Caco-2 (cell line): ENCODE measurements at regions not wholly inside any gene's neighbourhood (a gene's known extent, or its start where the extent isn't known, plus 50 kb on each side); places are given as distances from the start of the nearest gene placed in this dataset.

Experiments used
- BruUV-seq: library from RNA; stranded (reverse); fragments of 400-500 nt; replicated peaks from 2 replicates; lab custom pipeline; 2021; lab: Mats Ljungman, UMichigan
- CTCF ChIA-PET: fragments of 300-600 bp; sonication (Branson Sonifier 250); formaldehyde crosslinking; loops from one replicate; lab custom pipeline; 2022; ENCODE audit warnings: antibody characterized with exemption; lab: Charles Lee
- POLR2A ChIA-PET: fragments of 300-600 bp; sonication (Branson Sonifier 250); formaldehyde crosslinking; loops from one replicate; lab custom pipeline; 2022; ENCODE audit warnings: antibody characterized with exemption; lab: Charles Lee
- DNase-seq, 2 experiments: peaks; one replicate each; pipeline versions ENCODE4 v3.0.0 to v3.0.0-alpha.2; 2020 to 2022
- H3K27me3 ChIP-seq: replicated peaks from 2 replicates; pipeline ENCODE4 v1.6.0; 2011; ENCODE audit warnings: low read length; ENCODE audit not compliant: control insufficient read depth, insufficient read depth
- H3K36me3 ChIP-seq: 2 replicates; pipeline ENCODE4 v1.5.1; 2011; ENCODE audit warnings: low read length; ENCODE audit not compliant: control insufficient read depth, insufficient read depth
- H3K4me1 ChIP-seq: fragments of 250-450 bp; sonication (Bioruptor Pico); 2 replicates; pipeline ENCODE4 v1.5.1; 2020; ENCODE audit warnings: mild to moderate bottlenecking
- H3K4me3 ChIP-seq: 2 replicates; pipeline ENCODE4 v1.5.1; 2011; ENCODE audit warnings: low read depth, mild to moderate bottlenecking, control low read depth, low read length
- H3K9me3 ChIP-seq: fragments of 250-450 bp; sonication (Bioruptor Pico); 2 replicates; pipeline ENCODE4 v1.5.1; 2020; ENCODE audit warnings: mild to moderate bottlenecking, moderate library complexity
- H3K27ac Mint-ChIP-seq: one replicate; pipeline ENCODE4 v1.8.0; 2022; ENCODE audit warnings: mixed read lengths; ENCODE audit not compliant: unreplicated experiment
- H3K27me3 Mint-ChIP-seq: one replicate; pipeline ENCODE4 v1.8.0; 2022; ENCODE audit warnings: mixed read lengths; ENCODE audit not compliant: insufficient read depth, unreplicated experiment
- H3K36me3 Mint-ChIP-seq: one replicate; pipeline ENCODE4 v1.8.0; 2022; ENCODE audit warnings: mild to moderate bottlenecking, mixed read lengths; ENCODE audit not compliant: insufficient read depth, unreplicated experiment
- H3K4me1 Mint-ChIP-seq: one replicate; pipeline ENCODE4 v1.8.0; 2022; ENCODE audit warnings: low read depth, mixed read lengths; ENCODE audit not compliant: unreplicated experiment
- H3K4me3 Mint-ChIP-seq: one replicate; pipeline ENCODE4 v1.8.0; 2022; ENCODE audit warnings: mild to moderate bottlenecking, moderate library complexity, mixed read lengths; ENCODE audit not compliant: unreplicated experiment
- H3K9me3 Mint-ChIP-seq: one replicate; pipeline ENCODE4 v1.8.0; 2022; ENCODE audit warnings: mixed read lengths; ENCODE audit not compliant: unreplicated experiment
- CTCF ChIP-seq, 2 experiments: fragments of 200-600 bp in 1 of 2; IDR thresholded peaks; 1 replicate in 1 of 2; 2 replicates in 1 of 2; pipeline versions ENCODE4 v1.5.1 to v1.8.0; 2011 to 2022; ENCODE audit warnings: antibody characterized with exemption in 1 of 2, control low read depth in 1 of 2, inconsistent platforms in 1 of 2, low read depth in 1 of 2, low read length in 1 of 2, mild to moderate bottlenecking in 1 of 2, moderate library complexity in 1 of 2; ENCODE audit not compliant: insufficient read depth in 1 of 2, severe bottlenecking in 1 of 2, unreplicated experiment in 1 of 2
- intact Hi-C: fragments of 100-400 bp; cut with micrococcal nuclease; formaldehyde crosslinking; loops from one replicate; pipeline ENCODE4 v1.10.0; 2022; ENCODE audit not compliant: unreplicated experiment

DNA sequence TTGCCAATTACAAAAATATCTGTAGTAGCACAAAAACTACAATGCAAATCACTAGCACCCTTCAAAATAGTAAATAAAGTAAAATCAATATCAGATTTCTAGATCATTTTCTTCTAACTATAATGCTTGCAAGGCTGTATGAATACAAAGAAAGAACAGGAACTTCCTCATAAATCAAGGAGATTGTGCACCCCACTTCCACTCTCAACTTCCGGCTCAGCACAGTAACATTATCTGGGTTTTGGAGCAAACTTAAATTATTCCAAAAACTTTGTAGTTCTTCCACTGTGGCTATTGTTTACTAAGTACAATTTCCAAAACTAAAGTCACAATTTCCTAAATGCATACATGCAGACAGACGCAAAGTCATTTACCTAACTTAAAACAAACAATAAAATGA, 778.3 kb upstream of the SLC10A2 start:
- ChIA-PET CTCF (no interaction called here), POLR2A (no interaction called here)
- no peaks in the 10 kb centered on the region for H3K4me1 ChIP-seq
- intact Hi-C loops, result no loop called here
- no peak for TF ChIP-seq CTCF (IDR thresholded peaks at IDR 0.05; ENCODE audit: insufficient read depth in 1 of 2, low read depth in 1 of 2, low read length in 1 of 2, severe bottlenecking in 1 of 2, unreplicated experiment in 1 of 2)
- H3K4me1 Mint-ChIP-seq, result no peaks in the 10 kb centered on the region
- H3K4me3 ChIP-seq, result no peak overlapping the region
- BruUV-seq, result no TSS peak
- H3K9me3 Mint-ChIP-seq, result no peaks in the 10 kb centered on the region
- H3K36me3 Mint-ChIP-seq, result no peaks in the 10 kb centered on the region
- no peaks in the 10 kb centered on the region for H3K27me3 ChIP-seq
- DNase-seq, result no peak
- peaks cover 5% of the 10 kb centered on the region for H3K27me3 Mint-ChIP-seq
- H3K4me3 Mint-ChIP-seq, result no peak overlapping the region
- H3K36me3 ChIP-seq, result no peaks in the 10 kb centered on the region
- no peaks in the 10 kb centered on the region for H3K9me3 ChIP-seq
- no peak overlapping the region for H3K27ac Mint-ChIP-seq

DNA sequence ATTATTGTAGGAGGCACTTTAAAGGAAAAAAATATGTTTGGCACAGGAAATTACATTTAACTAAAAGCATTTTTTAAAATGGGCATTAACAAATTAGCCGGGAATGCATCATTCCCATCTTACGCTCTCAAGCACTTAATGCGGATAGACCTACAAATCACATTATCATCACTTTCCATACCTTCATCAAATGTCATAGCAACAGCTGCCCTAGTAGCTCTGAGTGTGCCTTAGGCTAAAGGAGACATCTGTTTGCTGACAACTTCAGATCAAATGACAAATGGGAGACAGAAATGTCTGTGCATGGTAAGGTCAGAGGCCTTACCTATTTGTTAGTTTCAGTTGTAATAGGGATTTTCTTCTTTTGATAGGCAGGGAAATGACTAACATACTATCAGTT, 773.2 kb upstream of the SLC10A2 start:
- Mint-ChIP-seq H3K27me3 (peaks cover 3% of the 10 kb centered on the region), H3K4me1 (no peaks in the 10 kb centered on the region), H3K27ac (no peak overlapping the region), H3K4me3 (no peak overlapping the region), H3K36me3 (no peaks in the 10 kb centered on the region), H3K9me3 (no peaks in the 10 kb centered on the region)
- Histone ChIP-seq H3K4me1 (no peaks in the 10 kb centered on the region), H3K4me3 (no peak overlapping the region), H3K9me3 (no peaks in the 10 kb centered on the region), H3K27me3 (no peaks in the 10 kb centered on the region), H3K36me3 (no peaks in the 10 kb centered on the region)
- CTCF ChIA-PET, result no interaction called here
- TF ChIP-seq CTCF (IDR thresholded peaks at IDR 0.05; ENCODE audit: insufficient read depth in 1 of 2, low read depth in 1 of 2, low read length in 1 of 2, severe bottlenecking in 1 of 2, unreplicated experiment in 1 of 2), result no peak
- intact Hi-C loops, result no loop called here
- DNase-seq, result no peak
- BruUV-seq, result no TSS peak
- POLR2A ChIA-PET, result no interaction called here

DNA sequence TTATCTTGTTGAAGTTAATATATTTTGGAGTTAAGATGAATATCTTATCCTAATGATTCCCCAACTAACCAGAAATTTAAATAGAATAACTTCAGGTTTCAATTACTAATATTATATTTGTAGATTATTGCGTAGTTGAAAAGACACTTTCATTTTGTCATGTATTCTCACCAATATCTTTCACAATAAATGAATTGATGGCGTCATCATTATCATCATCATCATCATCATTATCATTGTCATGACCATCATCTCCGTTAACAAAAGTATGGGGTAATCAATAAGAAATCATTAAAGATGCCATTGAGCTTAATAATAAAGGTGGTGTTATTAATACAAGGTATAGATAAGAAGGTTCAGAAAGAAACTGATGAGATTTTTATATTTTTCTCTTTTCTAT, 768.8 kb upstream of the SLC10A2 start:
- intact Hi-C loops, result no loop called here
- ChIA-PET CTCF (no interaction called here), POLR2A (interaction anchor here (0.6 kb wide), 1 partner anchor 25 kb away, joined by 4 read pairs; no protein-coding TSS in a partner anchor)
- Histone ChIP-seq H3K36me3 (no peaks in the 10 kb centered on the region), H3K4me3 (no peak overlapping the region), H3K27me3 (no peaks in the 10 kb centered on the region), H3K4me1 (no peaks in the 10 kb centered on the region), H3K9me3 (no peaks in the 10 kb centered on the region)
- no peaks in the 10 kb centered on the region for H3K36me3 Mint-ChIP-seq
- H3K4me1 Mint-ChIP-seq, result no peaks in the 10 kb centered on the region
- H3K9me3 Mint-ChIP-seq, result peaks cover 16% of the 10 kb centered on the region
- no peak overlapping the region for H3K27ac Mint-ChIP-seq
- no peak overlapping the region for H3K4me3 Mint-ChIP-seq
- BruUV-seq, result no TSS peak
- no peaks in the 10 kb centered on the region for H3K27me3 Mint-ChIP-seq
- TF ChIP-seq CTCF (IDR thresholded peaks at IDR 0.05; ENCODE audit: insufficient read depth in 1 of 2, low read depth in 1 of 2, low read length in 1 of 2, severe bottlenecking in 1 of 2, unreplicated experiment in 1 of 2), result no peak
- no peak for DNase-seq
